ENCODE measurements at regions not wholly inside any gene's neighbourhood (a gene's known extent, or its start where the extent isn't known, plus 50 kb on each side); places are given as distances from the start of the nearest gene placed in this dataset.

DNA sequence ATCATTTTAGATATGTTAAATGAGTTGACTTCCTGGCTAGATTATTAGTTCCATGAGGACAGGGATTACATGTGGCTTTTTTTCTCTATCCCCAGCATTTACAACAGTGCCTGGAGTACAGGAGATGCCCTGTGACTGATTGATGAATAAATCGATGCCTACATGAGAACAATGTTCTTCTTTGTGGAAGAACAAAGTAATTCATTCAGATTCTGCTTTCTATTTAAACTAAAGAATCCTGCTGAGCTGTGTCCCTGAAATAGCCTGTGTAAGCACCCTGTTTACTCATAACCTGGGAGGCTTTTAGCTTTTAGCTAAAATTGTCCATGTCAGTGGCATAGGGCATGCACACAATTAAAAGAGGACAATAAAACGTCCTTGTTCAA is 125.1 kb upstream of the BTBD3 start:
- DNase-seq (ENCODE audit: low spot score) (no peak), ATAC-seq (no peak)
- H3K9me3 Mint-ChIP-seq = no peaks in the 10 kb centered on the region
- H3K27me3 Mint-ChIP-seq (ENCODE audit: insufficient read depth, low read depth, poor library complexity) = no peaks in the 10 kb centered on the region
- H3K9me2 ChIP-seq (ENCODE audit: insufficient read depth) = peaks cover 2% of the 10 kb centered on the region; the same call in 1 of the 2 replicates
- no peaks in the 10 kb centered on the region for H3K27me3 ChIP-seq (ENCODE audit: insufficient read depth)
- H3K4me2 ChIP-seq = no peak overlapping the region
- H3K27ac ChIP-seq (ENCODE audit: low read depth) = no peak overlapping the region
- H3K4me3 ChIP-seq = no peak overlapping the region
- H3K79me2 ChIP-seq (replicated peaks; ENCODE audit: insufficient read depth) = no peaks in the 10 kb centered on the region
- no peaks in the 10 kb centered on the region for H3K36me3 Mint-ChIP-seq (ENCODE audit: low read depth)
- peaks cover 23% of the 10 kb centered on the region for H3K4me1 ChIP-seq (ENCODE audit: insufficient read depth)
- no peak overlapping the region for H3K27ac Mint-ChIP-seq
- no peaks in the 10 kb centered on the region for H3F3A ChIP-seq (replicated peaks; ENCODE audit: low read depth)
- TF ChIP-seq EZH2phosphoT487 (IDR thresholded peaks at IDR 0.05; ENCODE audit: unreplicated experiment) (no peak), EZH2 (IDR thresholded peaks at IDR 0.05; ENCODE audit: low read depth, unreplicated experiment) (no peak), NANOG (IDR thresholded peaks at IDR 0.05; ENCODE audit: borderline replicate concordance) (no peak), JUNB (IDR thresholded peaks at IDR 0.05; ENCODE audit: unreplicated experiment) (no peak), STAT1 (IDR thresholded peaks at IDR 0.05; ENCODE audit: unreplicated experiment) (no peak), ZNF331 (CRISPR knock-in tag; IDR thresholded peaks at IDR 0.05; ENCODE audit: low read depth) (no peak), ZNF114 (CRISPR knock-in tag; IDR thresholded peaks at IDR 0.05) (no peak), POLR2AphosphoS5 (IDR thresholded peaks at IDR 0.05; ENCODE audit: low read depth) (no peak), CREB1 (CRISPR knock-in tag; IDR thresholded peaks at IDR 0.05; ENCODE audit: low read depth) (no peak)
- TF ChIP-seq, protein P1, sequence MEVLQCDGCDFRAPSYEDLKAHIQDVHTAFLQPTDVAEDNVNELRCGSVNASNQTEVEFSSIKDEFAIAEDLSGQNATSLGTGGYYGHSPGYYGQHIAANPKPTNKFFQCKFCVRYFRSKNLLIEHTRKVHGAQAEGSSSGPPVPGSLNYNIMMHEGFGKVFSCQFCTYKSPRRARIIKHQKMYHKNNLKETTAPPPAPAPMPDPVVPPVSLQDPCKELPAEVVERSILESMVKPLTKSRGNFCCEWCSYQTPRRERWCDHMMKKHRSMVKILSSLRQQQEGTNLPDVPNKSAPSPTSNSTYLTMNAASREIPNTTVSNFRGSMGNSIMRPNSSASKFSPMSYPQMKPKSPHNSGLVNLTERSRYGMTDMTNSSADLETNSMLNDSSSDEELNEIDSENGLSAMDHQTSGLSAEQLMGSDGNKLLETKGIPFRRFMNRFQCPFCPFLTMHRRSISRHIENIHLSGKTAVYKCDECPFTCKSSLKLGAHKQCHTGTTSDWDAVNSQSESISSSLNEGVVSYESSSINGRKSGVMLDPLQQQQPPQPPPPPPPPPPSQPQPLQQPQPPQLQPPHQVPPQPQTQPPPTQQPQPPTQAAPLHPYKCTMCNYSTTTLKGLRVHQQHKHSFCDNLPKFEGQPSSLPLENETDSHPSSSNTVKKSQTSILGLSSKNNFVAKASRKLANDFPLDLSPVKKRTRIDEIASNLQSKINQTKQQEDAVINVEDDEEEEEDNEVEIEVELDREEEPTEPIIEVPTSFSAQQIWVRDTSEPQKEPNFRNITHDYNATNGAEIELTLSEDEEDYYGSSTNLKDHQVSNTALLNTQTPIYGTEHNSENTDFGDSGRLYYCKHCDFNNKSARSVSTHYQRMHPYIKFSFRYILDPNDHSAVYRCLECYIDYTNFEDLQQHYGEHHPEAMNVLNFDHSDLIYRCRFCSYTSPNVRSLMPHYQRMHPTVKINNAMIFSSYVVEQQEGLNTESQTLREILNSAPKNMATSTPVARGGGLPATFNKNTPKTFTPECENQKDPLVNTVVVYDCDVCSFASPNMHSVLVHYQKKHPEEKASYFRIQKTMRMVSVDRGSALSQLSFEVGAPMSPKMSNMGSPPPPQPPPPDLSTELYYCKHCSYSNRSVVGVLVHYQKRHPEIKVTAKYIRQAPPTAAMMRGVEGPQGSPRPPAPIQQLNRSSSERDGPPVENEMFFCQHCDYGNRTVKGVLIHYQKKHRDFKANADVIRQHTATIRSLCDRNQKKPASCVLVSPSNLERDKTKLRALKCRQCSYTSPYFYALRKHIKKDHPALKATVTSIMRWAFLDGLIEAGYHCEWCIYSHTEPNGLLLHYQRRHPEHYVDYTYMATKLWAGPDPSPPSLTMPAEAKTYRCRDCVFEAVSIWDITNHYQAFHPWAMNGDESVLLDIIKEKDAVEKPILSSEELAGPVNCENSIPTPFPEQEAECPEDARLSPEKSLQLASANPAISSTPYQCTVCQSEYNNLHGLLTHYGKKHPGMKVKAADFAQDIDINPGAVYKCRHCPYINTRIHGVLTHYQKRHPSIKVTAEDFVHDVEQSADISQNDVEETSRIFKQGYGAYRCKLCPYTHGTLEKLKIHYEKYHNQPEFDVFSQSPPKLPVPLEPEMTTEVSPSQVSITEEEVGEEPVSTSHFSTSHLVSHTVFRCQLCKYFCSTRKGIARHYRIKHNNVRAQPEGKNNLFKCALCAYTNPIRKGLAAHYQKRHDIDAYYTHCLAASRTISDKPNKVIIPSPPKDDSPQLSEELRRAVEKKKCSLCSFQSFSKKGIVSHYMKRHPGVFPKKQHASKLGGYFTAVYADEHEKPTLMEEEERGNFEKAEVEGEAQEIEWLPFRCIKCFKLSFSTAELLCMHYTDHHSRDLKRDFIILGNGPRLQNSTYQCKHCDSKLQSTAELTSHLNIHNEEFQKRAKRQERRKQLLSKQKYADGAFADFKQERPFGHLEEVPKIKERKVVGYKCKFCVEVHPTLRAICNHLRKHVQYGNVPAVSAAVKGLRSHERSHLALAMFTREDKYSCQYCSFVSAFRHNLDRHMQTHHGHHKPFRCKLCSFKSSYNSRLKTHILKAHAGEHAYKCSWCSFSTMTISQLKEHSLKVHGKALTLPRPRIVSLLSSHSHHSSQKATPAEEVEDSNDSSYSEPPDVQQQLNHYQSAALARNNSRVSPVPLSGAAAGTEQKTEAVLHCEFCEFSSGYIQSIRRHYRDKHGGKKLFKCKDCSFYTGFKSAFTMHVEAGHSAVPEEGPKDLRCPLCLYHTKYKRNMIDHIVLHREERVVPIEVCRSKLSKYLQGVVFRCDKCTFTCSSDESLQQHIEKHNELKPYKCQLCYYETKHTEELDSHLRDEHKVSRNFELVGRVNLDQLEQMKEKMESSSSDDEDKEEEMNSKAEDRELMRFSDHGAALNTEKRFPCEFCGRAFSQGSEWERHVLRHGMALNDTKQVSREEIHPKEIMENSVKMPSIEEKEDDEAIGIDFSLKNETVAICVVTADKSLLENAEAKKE (CRISPR knock-in tag; IDR thresholded peaks at IDR 0.05) = no peak
- TF ChIP-seq, protein P2, sequence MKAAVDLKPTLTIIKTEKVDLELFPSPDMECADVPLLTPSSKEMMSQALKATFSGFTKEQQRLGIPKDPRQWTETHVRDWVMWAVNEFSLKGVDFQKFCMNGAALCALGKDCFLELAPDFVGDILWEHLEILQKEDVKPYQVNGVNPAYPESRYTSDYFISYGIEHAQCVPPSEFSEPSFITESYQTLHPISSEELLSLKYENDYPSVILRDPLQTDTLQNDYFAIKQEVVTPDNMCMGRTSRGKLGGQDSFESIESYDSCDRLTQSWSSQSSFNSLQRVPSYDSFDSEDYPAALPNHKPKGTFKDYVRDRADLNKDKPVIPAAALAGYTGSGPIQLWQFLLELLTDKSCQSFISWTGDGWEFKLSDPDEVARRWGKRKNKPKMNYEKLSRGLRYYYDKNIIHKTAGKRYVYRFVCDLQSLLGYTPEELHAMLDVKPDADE (IDR thresholded peaks at IDR 0.05) = no peak
- TF ChIP-seq, protein P3, sequence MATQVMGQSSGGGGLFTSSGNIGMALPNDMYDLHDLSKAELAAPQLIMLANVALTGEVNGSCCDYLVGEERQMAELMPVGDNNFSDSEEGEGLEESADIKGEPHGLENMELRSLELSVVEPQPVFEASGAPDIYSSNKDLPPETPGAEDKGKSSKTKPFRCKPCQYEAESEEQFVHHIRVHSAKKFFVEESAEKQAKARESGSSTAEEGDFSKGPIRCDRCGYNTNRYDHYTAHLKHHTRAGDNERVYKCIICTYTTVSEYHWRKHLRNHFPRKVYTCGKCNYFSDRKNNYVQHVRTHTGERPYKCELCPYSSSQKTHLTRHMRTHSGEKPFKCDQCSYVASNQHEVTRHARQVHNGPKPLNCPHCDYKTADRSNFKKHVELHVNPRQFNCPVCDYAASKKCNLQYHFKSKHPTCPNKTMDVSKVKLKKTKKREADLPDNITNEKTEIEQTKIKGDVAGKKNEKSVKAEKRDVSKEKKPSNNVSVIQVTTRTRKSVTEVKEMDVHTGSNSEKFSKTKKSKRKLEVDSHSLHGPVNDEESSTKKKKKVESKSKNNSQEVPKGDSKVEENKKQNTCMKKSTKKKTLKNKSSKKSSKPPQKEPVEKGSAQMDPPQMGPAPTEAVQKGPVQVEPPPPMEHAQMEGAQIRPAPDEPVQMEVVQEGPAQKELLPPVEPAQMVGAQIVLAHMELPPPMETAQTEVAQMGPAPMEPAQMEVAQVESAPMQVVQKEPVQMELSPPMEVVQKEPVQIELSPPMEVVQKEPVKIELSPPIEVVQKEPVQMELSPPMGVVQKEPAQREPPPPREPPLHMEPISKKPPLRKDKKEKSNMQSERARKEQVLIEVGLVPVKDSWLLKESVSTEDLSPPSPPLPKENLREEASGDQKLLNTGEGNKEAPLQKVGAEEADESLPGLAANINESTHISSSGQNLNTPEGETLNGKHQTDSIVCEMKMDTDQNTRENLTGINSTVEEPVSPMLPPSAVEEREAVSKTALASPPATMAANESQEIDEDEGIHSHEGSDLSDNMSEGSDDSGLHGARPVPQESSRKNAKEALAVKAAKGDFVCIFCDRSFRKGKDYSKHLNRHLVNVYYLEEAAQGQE (IDR thresholded peaks at IDR 0.05; ENCODE audit: unreplicated experiment) = no peak
- TF ChIP-seq, protein P4, sequence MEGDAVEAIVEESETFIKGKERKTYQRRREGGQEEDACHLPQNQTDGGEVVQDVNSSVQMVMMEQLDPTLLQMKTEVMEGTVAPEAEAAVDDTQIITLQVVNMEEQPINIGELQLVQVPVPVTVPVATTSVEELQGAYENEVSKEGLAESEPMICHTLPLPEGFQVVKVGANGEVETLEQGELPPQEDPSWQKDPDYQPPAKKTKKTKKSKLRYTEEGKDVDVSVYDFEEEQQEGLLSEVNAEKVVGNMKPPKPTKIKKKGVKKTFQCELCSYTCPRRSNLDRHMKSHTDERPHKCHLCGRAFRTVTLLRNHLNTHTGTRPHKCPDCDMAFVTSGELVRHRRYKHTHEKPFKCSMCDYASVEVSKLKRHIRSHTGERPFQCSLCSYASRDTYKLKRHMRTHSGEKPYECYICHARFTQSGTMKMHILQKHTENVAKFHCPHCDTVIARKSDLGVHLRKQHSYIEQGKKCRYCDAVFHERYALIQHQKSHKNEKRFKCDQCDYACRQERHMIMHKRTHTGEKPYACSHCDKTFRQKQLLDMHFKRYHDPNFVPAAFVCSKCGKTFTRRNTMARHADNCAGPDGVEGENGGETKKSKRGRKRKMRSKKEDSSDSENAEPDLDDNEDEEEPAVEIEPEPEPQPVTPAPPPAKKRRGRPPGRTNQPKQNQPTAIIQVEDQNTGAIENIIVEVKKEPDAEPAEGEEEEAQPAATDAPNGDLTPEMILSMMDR (conservative IDR thresholded peaks at IDR 0.05; ENCODE audit: low read depth in 2 of 2) = no peak
- H3K36me3 ChIP-seq (ENCODE audit: insufficient read depth) = no peaks in the 10 kb centered on the region
- peaks cover 23% of the 10 kb centered on the region for H3K4me1 Mint-ChIP-seq
- H4K20me1 ChIP-seq (replicated peaks; ENCODE audit: insufficient read depth) = no peaks in the 10 kb centered on the region
- no peak overlapping the region for H2AFZ ChIP-seq
- H3K4me3 Mint-ChIP-seq = no peak overlapping the region

Data from GM23338 (cell line).